ENCODE measurements at regions not wholly inside any gene's neighbourhood (a gene's known extent, or its start where the extent isn't known, plus 50 kb on each side); places are given as distances from the start of the nearest gene placed in this dataset.

DNA sequence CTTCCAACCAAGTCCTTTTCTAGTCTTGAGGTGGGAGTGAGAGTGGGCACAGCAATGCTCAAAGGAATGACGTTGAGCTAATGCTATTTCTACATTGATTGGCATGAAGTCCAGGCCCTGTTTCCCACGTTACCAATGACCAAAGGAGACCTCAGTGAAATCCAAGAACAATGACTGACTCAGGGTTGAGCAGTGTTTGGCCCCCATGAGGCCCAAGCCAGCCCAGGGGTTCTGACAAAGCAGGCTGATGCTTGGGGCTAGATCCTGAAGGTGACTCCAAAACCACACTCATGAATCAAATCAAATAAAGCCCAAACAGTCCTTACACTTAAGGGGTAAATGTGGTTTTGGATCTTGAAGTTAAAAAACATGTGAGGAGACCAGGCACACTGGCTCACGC is 278.5 kb upstream of the GJB5 start:
- Histone ChIP-seq H3K27ac (ENCODE audit: insufficient read length, low read depth, low read length) (no peak overlapping the region), H3K14ac (ENCODE audit: insufficient read depth, low read length) (no peak overlapping the region), H2BK5ac (ENCODE audit: insufficient read length, low read length) (no peak overlapping the region), H3K4me2 (ENCODE audit: insufficient read depth, insufficient read length, low read length) (no peak overlapping the region), H2BK12ac (ENCODE audit: insufficient read length, low read depth, low read length) (no peak overlapping the region), H2BK15ac (ENCODE audit: low read depth, low read length) (no peak overlapping the region), H3K23ac (ENCODE audit: insufficient read length, low read depth, low read length) (no peak overlapping the region), H2AFZ (ENCODE audit: low read length) (no peak overlapping the region), H3K56ac (ENCODE audit: insufficient read length, low read depth, low read length) (no peak overlapping the region), H3K79me1 (ENCODE audit: insufficient read depth, low read depth, low read length, poor library complexity, severe bottlenecking) (no peaks in the 10 kb centered on the region), H4K8ac (replicated peaks; ENCODE audit: insufficient read length, low read depth, low read length) (no peak overlapping the region), H2BK120ac (ENCODE audit: low read depth, low read length, poor library complexity, severe bottlenecking) (no peak overlapping the region), H2AK5ac (ENCODE audit: insufficient read length, low read length) (no peak overlapping the region), H3K27me3 (ENCODE audit: insufficient read depth, low read length) (no peaks in the 10 kb centered on the region), H3K9me3 (ENCODE audit: control insufficient read depth, low read depth, low read length) (no peaks in the 10 kb centered on the region), H3K18ac (ENCODE audit: insufficient read length, low read depth, low read length) (no peak overlapping the region), H4K20me1 (ENCODE audit: control insufficient read depth, insufficient read depth, insufficient read length) (no peaks in the 10 kb centered on the region), H3K4ac (ENCODE audit: low read depth, low read length) (no peak overlapping the region), H2BK20ac (ENCODE audit: low read depth, low read length, poor library complexity, severe bottlenecking) (no peak overlapping the region), H3T11ph (ENCODE audit: low read length) (no peak overlapping the region), H3K9ac (ENCODE audit: extremely low read depth, insufficient read length, low read length) (no peak overlapping the region), H4K91ac (ENCODE audit: insufficient read length, low read depth, low read length) (no peak overlapping the region), H3K23me2 (ENCODE audit: insufficient read length, low read depth, low read length, poor library complexity, severe bottlenecking) (no peaks in the 10 kb centered on the region), H3K4me1 (ENCODE audit: insufficient read depth, low read length) (no peaks in the 10 kb centered on the region), H4K5ac (ENCODE audit: insufficient read length, low read depth, low read length) (no peak overlapping the region), H3K79me2 (ENCODE audit: insufficient read depth, low read length) (no peaks in the 10 kb centered on the region)
- H3K27me3 Mint-ChIP-seq (ENCODE audit: low read depth) = peaks cover 4% of the 10 kb centered on the region
- no peak for DNase-seq
- H3K9me3 Mint-ChIP-seq = no peaks in the 10 kb centered on the region; a peak in 2 of 5 replicates
- H3K27ac Mint-ChIP-seq = no peak overlapping the region
- no peaks in the 10 kb centered on the region for H3K36me3 Mint-ChIP-seq (ENCODE audit: insufficient read depth in 1 of 3, low read depth in 3 of 3)
- no peak overlapping the region for H3K4me3 Mint-ChIP-seq
- TF ChIP-seq, protein P1, sequence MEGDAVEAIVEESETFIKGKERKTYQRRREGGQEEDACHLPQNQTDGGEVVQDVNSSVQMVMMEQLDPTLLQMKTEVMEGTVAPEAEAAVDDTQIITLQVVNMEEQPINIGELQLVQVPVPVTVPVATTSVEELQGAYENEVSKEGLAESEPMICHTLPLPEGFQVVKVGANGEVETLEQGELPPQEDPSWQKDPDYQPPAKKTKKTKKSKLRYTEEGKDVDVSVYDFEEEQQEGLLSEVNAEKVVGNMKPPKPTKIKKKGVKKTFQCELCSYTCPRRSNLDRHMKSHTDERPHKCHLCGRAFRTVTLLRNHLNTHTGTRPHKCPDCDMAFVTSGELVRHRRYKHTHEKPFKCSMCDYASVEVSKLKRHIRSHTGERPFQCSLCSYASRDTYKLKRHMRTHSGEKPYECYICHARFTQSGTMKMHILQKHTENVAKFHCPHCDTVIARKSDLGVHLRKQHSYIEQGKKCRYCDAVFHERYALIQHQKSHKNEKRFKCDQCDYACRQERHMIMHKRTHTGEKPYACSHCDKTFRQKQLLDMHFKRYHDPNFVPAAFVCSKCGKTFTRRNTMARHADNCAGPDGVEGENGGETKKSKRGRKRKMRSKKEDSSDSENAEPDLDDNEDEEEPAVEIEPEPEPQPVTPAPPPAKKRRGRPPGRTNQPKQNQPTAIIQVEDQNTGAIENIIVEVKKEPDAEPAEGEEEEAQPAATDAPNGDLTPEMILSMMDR (conservative IDR thresholded peaks at IDR 0.05) = no peak
- H3K4me1 Mint-ChIP-seq = peaks cover 8 to 11% of the 10 kb centered on the region in 2 experiments
- no CpG with 5 or more reads among the region's 3 CpGs for WGBS (ENCODE audit: extremely low coverage, insufficient read length, low lambda C conversion rate)

All from H9 (cell line).